Glutamatergic neuron (in vitro differentiated cells): ENCODE measurements at regions not wholly inside any gene's neighbourhood (a gene's known extent, or its start where the extent isn't known, plus 50 kb on each side); places are given as distances from the start of the nearest gene placed in this dataset.

Experiments used
- DNase-seq: peaks from one replicate; pipeline ENCODE4 v3.0.0; 2022
- H3K27ac Mint-ChIP-seq: one replicate; pipeline ENCODE4 v1.8.0; 2020; ENCODE audit warnings: mild to moderate bottlenecking, mixed read lengths, inconsistent platforms; ENCODE audit not compliant: unreplicated experiment
- H3K27me3 Mint-ChIP-seq: one replicate; pipeline ENCODE4 v1.8.0; 2020; ENCODE audit warnings: mild to moderate bottlenecking, moderate library complexity, mixed read lengths, inconsistent platforms; ENCODE audit not compliant: unreplicated experiment
- H3K36me3 Mint-ChIP-seq: one replicate; pipeline ENCODE4 v1.8.0; 2020; ENCODE audit warnings: mild to moderate bottlenecking, mixed read lengths, inconsistent platforms; ENCODE audit not compliant: unreplicated experiment
- H3K4me1 Mint-ChIP-seq: one replicate; pipeline ENCODE4 v1.8.0; 2020; ENCODE audit warnings: mild to moderate bottlenecking, low read depth, mixed read lengths, inconsistent platforms; ENCODE audit not compliant: unreplicated experiment
- H3K4me3 Mint-ChIP-seq: one replicate; pipeline ENCODE4 v1.8.0; 2020; ENCODE audit warnings: mild to moderate bottlenecking, mixed read lengths, inconsistent platforms; ENCODE audit not compliant: unreplicated experiment
- H3K9me3 Mint-ChIP-seq: one replicate; pipeline ENCODE4 v1.8.0; 2020; ENCODE audit warnings: mild to moderate bottlenecking, moderate library complexity, mixed read lengths, inconsistent platforms; ENCODE audit not compliant: unreplicated experiment
- TF ChIP-seq, protein P1 (sequence below): fragments of 200-600 bp; sonication (generic); IDR thresholded peaks from one replicate; pipeline ENCODE4 v1.5.0; 2021; ENCODE audit not compliant: partially characterized antibody, unreplicated experiment

DNA sequence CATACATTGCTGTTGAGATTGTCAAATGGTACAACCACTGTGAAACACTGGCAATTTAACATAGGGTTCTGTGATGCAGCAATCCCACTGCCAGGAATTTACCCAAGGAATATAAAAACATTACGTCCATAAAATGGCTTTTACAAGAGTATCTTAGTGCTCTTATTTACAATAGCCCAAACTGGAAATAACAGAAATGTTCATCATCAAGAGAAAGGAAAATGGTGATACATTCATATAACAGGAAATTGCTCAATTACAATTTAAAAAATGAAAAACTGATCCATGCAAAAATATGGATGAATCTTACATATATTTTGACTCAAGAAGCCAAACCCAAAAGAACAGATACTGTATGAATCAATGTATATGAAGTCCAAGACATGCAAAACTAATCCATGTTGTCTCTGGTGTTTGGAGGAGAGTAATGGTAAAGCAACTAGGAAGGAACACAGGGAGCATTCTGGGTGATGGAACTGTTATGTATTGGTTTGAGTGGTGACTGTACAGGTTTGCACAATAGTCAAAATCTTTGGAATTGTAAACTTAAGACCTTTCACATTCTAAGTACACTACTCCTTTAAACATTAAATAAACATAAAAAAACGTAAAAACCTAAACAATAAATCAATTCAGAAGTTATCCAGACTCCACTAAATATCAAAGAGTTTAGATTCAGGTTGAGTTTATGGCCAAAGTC is 104.8 kb upstream of the WDR75 start:
- Mint-ChIP-seq H3K9me3 (no peaks in the 10 kb centered on the region), H3K27ac (no peak overlapping the region), H3K4me3 (no peak overlapping the region), H3K36me3 (no peaks in the 10 kb centered on the region), H3K4me1 (no peaks in the 10 kb centered on the region), H3K27me3 (no peaks in the 10 kb centered on the region)
- TF ChIP-seq, protein P1, sequence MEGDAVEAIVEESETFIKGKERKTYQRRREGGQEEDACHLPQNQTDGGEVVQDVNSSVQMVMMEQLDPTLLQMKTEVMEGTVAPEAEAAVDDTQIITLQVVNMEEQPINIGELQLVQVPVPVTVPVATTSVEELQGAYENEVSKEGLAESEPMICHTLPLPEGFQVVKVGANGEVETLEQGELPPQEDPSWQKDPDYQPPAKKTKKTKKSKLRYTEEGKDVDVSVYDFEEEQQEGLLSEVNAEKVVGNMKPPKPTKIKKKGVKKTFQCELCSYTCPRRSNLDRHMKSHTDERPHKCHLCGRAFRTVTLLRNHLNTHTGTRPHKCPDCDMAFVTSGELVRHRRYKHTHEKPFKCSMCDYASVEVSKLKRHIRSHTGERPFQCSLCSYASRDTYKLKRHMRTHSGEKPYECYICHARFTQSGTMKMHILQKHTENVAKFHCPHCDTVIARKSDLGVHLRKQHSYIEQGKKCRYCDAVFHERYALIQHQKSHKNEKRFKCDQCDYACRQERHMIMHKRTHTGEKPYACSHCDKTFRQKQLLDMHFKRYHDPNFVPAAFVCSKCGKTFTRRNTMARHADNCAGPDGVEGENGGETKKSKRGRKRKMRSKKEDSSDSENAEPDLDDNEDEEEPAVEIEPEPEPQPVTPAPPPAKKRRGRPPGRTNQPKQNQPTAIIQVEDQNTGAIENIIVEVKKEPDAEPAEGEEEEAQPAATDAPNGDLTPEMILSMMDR = no peak
- DNase-seq = no peak

DNA sequence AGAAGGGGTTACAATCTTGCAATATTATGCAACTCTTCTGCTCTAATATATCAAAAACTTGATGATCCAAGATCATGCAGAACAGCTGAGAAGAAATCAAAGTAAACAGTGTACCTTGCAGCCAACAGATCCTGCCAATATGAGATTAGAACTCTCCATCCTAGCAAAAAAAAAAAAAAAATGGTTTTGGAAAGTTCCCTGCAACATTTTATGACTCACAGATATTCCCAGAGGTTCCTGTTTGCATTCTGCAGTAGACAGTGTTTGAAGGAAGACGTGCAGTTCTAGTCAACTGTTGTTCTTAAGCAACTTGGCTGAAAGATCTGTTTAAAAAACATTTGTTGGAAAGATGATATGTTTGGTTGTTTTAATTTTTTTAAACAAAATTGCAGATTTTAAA is 103.6 kb upstream of the WDR75 start:
- Mint-ChIP-seq H3K36me3 (no peaks in the 10 kb centered on the region), H3K4me1 (no peaks in the 10 kb centered on the region), H3K4me3 (no peak overlapping the region), H3K27me3 (no peaks in the 10 kb centered on the region), H3K9me3 (no peaks in the 10 kb centered on the region), H3K27ac (no peak overlapping the region)
- no peak for DNase-seq
- TF ChIP-seq, protein P1 = no peak

DNA sequence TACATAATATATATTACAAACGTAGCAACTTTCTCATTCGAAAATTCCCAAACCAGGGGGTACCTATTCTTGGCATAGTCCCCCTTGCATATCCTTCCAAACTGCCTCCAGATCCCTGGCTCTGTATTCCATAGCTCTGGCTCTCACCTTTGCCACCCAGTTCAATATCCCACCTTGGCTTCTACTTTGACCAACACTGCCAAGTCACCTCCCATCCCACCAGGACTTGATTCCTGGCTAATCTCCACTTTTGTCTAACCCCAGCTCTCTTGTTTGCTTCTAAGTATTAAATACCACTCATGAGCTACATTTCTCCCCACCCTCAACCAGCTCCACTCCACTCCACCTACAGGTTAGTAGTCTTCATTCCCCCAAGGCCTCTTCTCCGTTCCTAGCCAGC is 103.2 kb upstream of the WDR75 start:
- no peak for DNase-seq
- Mint-ChIP-seq H3K4me3 (no peak overlapping the region), H3K4me1 (no peaks in the 10 kb centered on the region), H3K9me3 (no peaks in the 10 kb centered on the region), H3K27ac (no peak overlapping the region), H3K36me3 (no peaks in the 10 kb centered on the region), H3K27me3 (no peaks in the 10 kb centered on the region)
- TF ChIP-seq, protein P1 = no peak

DNA sequence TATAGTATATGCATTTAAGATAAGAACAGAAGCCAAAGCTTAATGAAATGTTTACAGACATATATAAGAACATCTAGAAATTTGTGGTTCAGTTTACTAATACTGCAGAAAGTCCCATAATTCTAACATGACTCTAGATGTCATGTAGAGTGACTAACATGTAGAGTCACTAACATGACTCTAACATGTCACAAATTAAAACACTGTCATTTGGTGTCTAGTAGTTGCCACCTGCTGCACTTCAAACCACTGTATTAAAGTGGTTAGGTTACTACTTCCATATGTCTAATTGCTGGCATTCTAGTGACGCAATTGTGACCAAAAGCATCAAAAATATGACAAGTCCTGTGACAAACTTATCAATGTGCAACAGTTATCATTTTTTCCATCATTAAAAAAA is 100.2 kb upstream of the WDR75 start:
- H3K27ac Mint-ChIP-seq = no peak overlapping the region
- TF ChIP-seq, protein P1 = no peak
- no peak overlapping the region for H3K4me3 Mint-ChIP-seq
- no peaks in the 10 kb centered on the region for H3K36me3 Mint-ChIP-seq
- no peaks in the 10 kb centered on the region for H3K9me3 Mint-ChIP-seq
- no peak for DNase-seq
- H3K27me3 Mint-ChIP-seq = no peaks in the 10 kb centered on the region
- H3K4me1 Mint-ChIP-seq = no peaks in the 10 kb centered on the region

DNA sequence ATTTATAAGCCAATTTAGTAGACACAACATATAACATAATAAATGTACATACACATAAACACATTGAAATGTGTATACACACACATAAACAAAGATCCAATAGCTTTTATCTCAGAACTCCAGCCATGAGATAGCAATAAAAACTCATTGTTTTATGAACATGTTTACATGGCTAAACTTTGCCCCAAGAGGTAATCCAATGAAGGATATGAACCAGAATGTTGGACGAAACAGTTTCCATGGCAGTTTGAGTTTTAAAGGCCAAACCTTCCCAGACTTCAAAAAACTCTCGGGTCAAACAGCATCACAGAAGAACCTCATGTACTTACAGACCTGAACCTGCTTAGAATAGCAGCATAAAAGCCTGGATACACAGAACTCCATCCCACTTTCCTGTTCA is 97.2 kb upstream of the WDR75 start:
- TF ChIP-seq, protein P1 = no peak
- Mint-ChIP-seq H3K36me3 (no peaks in the 10 kb centered on the region), H3K4me1 (no peaks in the 10 kb centered on the region), H3K9me3 (no peaks in the 10 kb centered on the region), H3K27me3 (no peaks in the 10 kb centered on the region), H3K4me3 (no peak overlapping the region), H3K27ac (no peak overlapping the region)
- DNase-seq = no peak
